Natural killer cell (primary cell): ENCODE measurements at regions not wholly inside any gene's neighbourhood (a gene's known extent, or its start where the extent isn't known, plus 50 kb on each side); places are given as distances from the start of the nearest gene placed in this dataset.

ENCODE experiments used
- ATAC-seq, 3 donors: fragments of 150-1000 bp in 2 of 3; fragments of 200-7000 bp in 1 of 3; cut with Tn5 transposase; 1 replicate in 1 of 3; 2 replicates in 2 of 3; pipeline ENCODE4 v1.10.0; 2021; ENCODE audit warnings: mild to moderate bottlenecking in 2 of 3, moderate library complexity in 2 of 3
- DNase-seq, 2 donors: peaks; one replicate each; pipeline versions ENCODE4 v3.0.0 to v3.0.0-alpha.2; 2013 to 2021; ENCODE audit warnings: mixed read lengths in 1 of 2
- H3K27ac ChIP-seq: one replicate; pipeline ENCODE4 v1.5.1; 2013; ENCODE audit warnings: mild to moderate bottlenecking, low read length
- H3K27me3 ChIP-seq: one replicate; pipeline ENCODE4 v1.6.1; 2013; ENCODE audit warnings: low read length; ENCODE audit not compliant: control insufficient read depth, insufficient read depth
- H3K36me3 ChIP-seq: one replicate; pipeline ENCODE4 v1.6.1; 2013; ENCODE audit warnings: low read length; ENCODE audit not compliant: control insufficient read depth, insufficient read depth
- H3K4me1 ChIP-seq: one replicate; pipeline ENCODE4 v1.6.1; 2013; ENCODE audit warnings: low read length; ENCODE audit not compliant: control insufficient read depth, insufficient read depth
- H3K4me3 ChIP-seq: one replicate; pipeline ENCODE4 v1.5.1; 2013; ENCODE audit warnings: low read length
- H3K9me3 ChIP-seq: one replicate; pipeline ENCODE4 v1.6.1; 2013; ENCODE audit warnings: low read length; ENCODE audit not compliant: control insufficient read depth, insufficient read depth
- H3K27ac Mint-ChIP-seq, 2 donors: one replicate each; pipeline ENCODE4 v1.8.0; 2022; ENCODE audit warnings: mild to moderate bottlenecking in 2 of 2, mixed read lengths in 2 of 2, moderate library complexity in 1 of 2
- H3K27me3 Mint-ChIP-seq, 2 donors: one replicate each; pipeline ENCODE4 v1.8.0; 2022; ENCODE audit warnings: low read depth in 2 of 2, mixed read lengths in 2 of 2
- H3K36me3 Mint-ChIP-seq: one replicate; pipeline ENCODE4 v1.8.0; 2022; ENCODE audit warnings: mixed read lengths
- H3K4me1 Mint-ChIP-seq, 2 donors: one replicate each; pipeline ENCODE4 v1.8.0; 2022; ENCODE audit warnings: mixed read lengths in 2 of 2
- H3K4me3 Mint-ChIP-seq: one replicate; pipeline ENCODE4 v1.8.0; 2022; ENCODE audit warnings: mild to moderate bottlenecking, moderate library complexity, mixed read lengths
- H3K9me3 Mint-ChIP-seq, 2 donors: one replicate each; pipeline ENCODE4 v1.8.0; 2022; ENCODE audit warnings: mixed read lengths in 2 of 2
- CTCF ChIP-seq: fragments of 200-600 bp; IDR thresholded peaks from one replicate; pipeline ENCODE4 v1.8.0; 2022; ENCODE audit warnings: antibody characterized with exemption
- WGBS: methylation state at CpG from one replicate; pipeline ENCODE4 v1.1.7; 2013; ENCODE audit warnings: missing lambda C conversion rate; ENCODE audit not compliant: insufficient coverage; 5-methylcytosine and 5-hydroxymethylcytosine counted together
- intact Hi-C: fragments of 100-400 bp; cut with micrococcal nuclease; formaldehyde crosslinking; loops from one replicate; pipeline ENCODE4 v1.14.2; 2022

- no peak for TF ChIP-seq CTCF
- Mint-ChIP-seq H3K36me3 (no peaks in the 10 kb centered on the region), H3K9me3 (peaks cover 0 to 2% of the 10 kb centered on the region in 2 donors), H3K27ac (no peak overlapping the region), H3K4me3 (no peak overlapping the region), H3K27me3 (no peaks in the 10 kb centered on the region), H3K4me1 (no peaks in the 10 kb centered on the region)
- WGBS: 85% methylated on average over 6 of the region's 6 CpGs
- Histone ChIP-seq H3K9me3 (no peaks in the 10 kb centered on the region), H3K4me3 (no peak overlapping the region), H3K27ac (no peak overlapping the region), H3K4me1 (no peaks in the 10 kb centered on the region), H3K27me3 (no peaks in the 10 kb centered on the region), H3K36me3 (no peaks in the 10 kb centered on the region)
- ATAC-seq (no peak), DNase-seq (no peak)
- intact Hi-C loops: no loop called here
Observed at GRCh38 chr3:154059833-154060232, 61.4 kb upstream of the ARHGEF26 start.

- Histone ChIP-seq H3K9me3 (no peaks in the 10 kb centered on the region), H3K27ac (no peak overlapping the region), H3K36me3 (no peaks in the 10 kb centered on the region), H3K4me3 (no peak overlapping the region), H3K27me3 (no peaks in the 10 kb centered on the region), H3K4me1 (no peaks in the 10 kb centered on the region)
- no peak overlapping the region for H3K4me3 Mint-ChIP-seq
- ATAC-seq (no peak), DNase-seq (no peak)
- no peaks in the 10 kb centered on the region for H3K27me3 Mint-ChIP-seq
- H3K36me3 Mint-ChIP-seq: no peaks in the 10 kb centered on the region
- H3K4me1 Mint-ChIP-seq: no peaks in the 10 kb centered on the region
- WGBS: 93% methylated on average over 2 of the region's 4 CpGs
- intact Hi-C loops: no loop called here
- H3K9me3 Mint-ChIP-seq: peaks cover 0 to 2% of the 10 kb centered on the region in 2 donors
- TF ChIP-seq CTCF: no peak
- H3K27ac Mint-ChIP-seq: no peak overlapping the region
Observed at GRCh38 chr3:154060238-154061000, 60.8 kb upstream of the ARHGEF26 start.

GRCh38 chr3:154061001-154061370 is 60.2 kb upstream of the ARHGEF26 start:
- Mint-ChIP-seq H3K27me3 (no peaks in the 10 kb centered on the region), H3K9me3 (peaks cover 0 to 2% of the 10 kb centered on the region in 2 donors), H3K4me1 (no peaks in the 10 kb centered on the region), H3K27ac (no peak overlapping the region), H3K4me3 (no peak overlapping the region), H3K36me3 (no peaks in the 10 kb centered on the region)
- intact Hi-C loops: no loop called here
- WGBS: no CpG with 5 or more reads among the region's 3 CpGs
- ATAC-seq (no peak), DNase-seq (no peak)
- H3K9me3 ChIP-seq: no peaks in the 10 kb centered on the region
- TF ChIP-seq CTCF: no peak
- H3K27ac ChIP-seq: no peak overlapping the region
- no peak overlapping the region for H3K4me3 ChIP-seq
- no peaks in the 10 kb centered on the region for H3K27me3 ChIP-seq
- H3K4me1 ChIP-seq: no peaks in the 10 kb centered on the region
- H3K36me3 ChIP-seq: no peaks in the 10 kb centered on the region

GRCh38 chr3:154062513-154062912 is 58.7 kb upstream of the ARHGEF26 start:
- no peaks in the 10 kb centered on the region for H3K9me3 ChIP-seq
- intact Hi-C loops: no loop called here
- DNase-seq (no peak), ATAC-seq (no peak)
- TF ChIP-seq CTCF: no peak
- H3K27me3 Mint-ChIP-seq: no peaks in the 10 kb centered on the region
- H3K27ac Mint-ChIP-seq: no peak overlapping the region
- H3K36me3 Mint-ChIP-seq: no peaks in the 10 kb centered on the region
- WGBS: 94% methylated on average over 7 of the region's 7 CpGs
- no peaks in the 10 kb centered on the region for H3K27me3 ChIP-seq
- peaks cover 0 to 4% of the 10 kb centered on the region in 2 donors for H3K9me3 Mint-ChIP-seq
- no peaks in the 10 kb centered on the region for H3K4me1 ChIP-seq
- no peak overlapping the region for H3K4me3 Mint-ChIP-seq
- H3K4me3 ChIP-seq: no peak overlapping the region
- no peaks in the 10 kb centered on the region for H3K4me1 Mint-ChIP-seq
- H3K27ac ChIP-seq: no peak overlapping the region
- H3K36me3 ChIP-seq: no peaks in the 10 kb centered on the region
